ENCODE measurements at regions not wholly inside any gene's neighbourhood (a gene's known extent, or its start where the extent isn't known, plus 50 kb on each side); places are given as distances from the start of the nearest gene placed in this dataset.

DNA sequence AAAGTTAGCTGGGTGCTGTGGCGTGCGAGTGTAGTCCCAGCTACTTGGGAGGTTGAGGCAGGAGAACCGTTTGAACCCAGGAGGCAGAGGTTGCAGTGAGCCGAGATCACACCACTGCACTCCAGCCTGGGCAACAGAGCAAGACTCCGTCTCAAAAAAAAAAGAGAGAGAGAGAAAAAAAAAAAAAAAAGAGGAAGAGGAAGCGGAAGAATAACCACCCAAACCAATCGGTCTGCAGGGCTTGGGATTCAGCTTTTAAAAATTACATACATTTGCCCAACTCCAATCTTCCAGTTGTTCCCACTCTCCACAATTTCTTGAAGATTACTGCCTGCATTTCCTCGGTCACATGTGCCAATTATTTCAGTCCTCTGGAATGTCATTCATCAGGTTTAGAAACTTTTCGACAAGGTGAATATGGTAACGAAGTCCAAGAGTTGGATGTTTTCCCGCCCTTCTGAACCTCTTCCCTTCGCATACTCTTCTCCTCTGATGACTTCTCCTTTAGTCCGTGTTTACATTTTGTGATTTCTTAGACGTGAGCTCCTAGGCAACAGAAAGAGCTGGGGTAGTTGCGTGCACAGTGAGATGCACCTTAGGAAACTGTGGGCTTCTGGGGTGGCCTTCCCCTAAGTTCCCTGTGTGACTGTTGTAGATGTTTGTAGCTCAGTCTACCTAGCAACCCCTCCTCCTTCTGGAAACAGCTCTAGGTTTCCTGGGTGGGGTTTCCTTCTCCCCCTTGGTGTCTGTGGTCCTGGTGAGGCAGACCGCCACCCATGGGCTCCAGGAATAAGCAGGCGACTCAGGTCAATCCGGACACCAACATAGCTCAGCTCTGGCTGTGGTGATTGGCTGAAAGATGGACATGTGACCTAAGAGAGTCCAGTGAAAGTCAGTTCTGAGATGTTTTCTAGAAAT is 63.0 kb upstream of the NCOA3 start (continued):
- TF ChIP-seq ZNF462 (CRISPR knock-in tag; IDR thresholded peaks at IDR 0.05) (no peak), POLR2AphosphoS5 (IDR thresholded peaks at IDR 0.05; ENCODE audit: low read depth) (no peak), JUNB (IDR thresholded peaks at IDR 0.05; ENCODE audit: unreplicated experiment) (no peak), EZH2 (IDR thresholded peaks at IDR 0.05; ENCODE audit: low read depth, unreplicated experiment) (no peak), STAT1 (IDR thresholded peaks at IDR 0.05; ENCODE audit: unreplicated experiment) (no peak), EZH2phosphoT487 (IDR thresholded peaks at IDR 0.05; ENCODE audit: unreplicated experiment) (no peak), REST (IDR thresholded peaks at IDR 0.05; ENCODE audit: unreplicated experiment) (no peak), ZNF114 (CRISPR knock-in tag; IDR thresholded peaks at IDR 0.05) (no peak), ETS1 (IDR thresholded peaks at IDR 0.05) (no peak), CREB1 (CRISPR knock-in tag; IDR thresholded peaks at IDR 0.05; ENCODE audit: low read depth) (no peak), ZNF331 (CRISPR knock-in tag; IDR thresholded peaks at IDR 0.05; ENCODE audit: low read depth) (no peak)
- TF ChIP-seq, protein P1, sequence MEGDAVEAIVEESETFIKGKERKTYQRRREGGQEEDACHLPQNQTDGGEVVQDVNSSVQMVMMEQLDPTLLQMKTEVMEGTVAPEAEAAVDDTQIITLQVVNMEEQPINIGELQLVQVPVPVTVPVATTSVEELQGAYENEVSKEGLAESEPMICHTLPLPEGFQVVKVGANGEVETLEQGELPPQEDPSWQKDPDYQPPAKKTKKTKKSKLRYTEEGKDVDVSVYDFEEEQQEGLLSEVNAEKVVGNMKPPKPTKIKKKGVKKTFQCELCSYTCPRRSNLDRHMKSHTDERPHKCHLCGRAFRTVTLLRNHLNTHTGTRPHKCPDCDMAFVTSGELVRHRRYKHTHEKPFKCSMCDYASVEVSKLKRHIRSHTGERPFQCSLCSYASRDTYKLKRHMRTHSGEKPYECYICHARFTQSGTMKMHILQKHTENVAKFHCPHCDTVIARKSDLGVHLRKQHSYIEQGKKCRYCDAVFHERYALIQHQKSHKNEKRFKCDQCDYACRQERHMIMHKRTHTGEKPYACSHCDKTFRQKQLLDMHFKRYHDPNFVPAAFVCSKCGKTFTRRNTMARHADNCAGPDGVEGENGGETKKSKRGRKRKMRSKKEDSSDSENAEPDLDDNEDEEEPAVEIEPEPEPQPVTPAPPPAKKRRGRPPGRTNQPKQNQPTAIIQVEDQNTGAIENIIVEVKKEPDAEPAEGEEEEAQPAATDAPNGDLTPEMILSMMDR (conservative IDR thresholded peaks at IDR 0.05; ENCODE audit: low read depth in 2 of 2): no peak
